ENCODE measurements at regions not wholly inside any gene's neighbourhood (a gene's known extent, or its start where the extent isn't known, plus 50 kb on each side); places are given as distances from the start of the nearest gene placed in this dataset.

- no peaks in the 10 kb centered on the region for H3K36me3 ChIP-seq (replicated peaks; ENCODE audit: low read depth, low read length)
- no peak overlapping the region for H3K27ac ChIP-seq (ENCODE audit: low read length)
- no peak overlapping the region for H3K4me2 ChIP-seq (ENCODE audit: low read length)
- no peak overlapping the region for H3K9ac ChIP-seq (ENCODE audit: low read length)
- H3K79me2 ChIP-seq (ENCODE audit: low read length): no peaks in the 10 kb centered on the region
- H2AFZ ChIP-seq (ENCODE audit: low read depth, low read length): no peak overlapping the region
- H3K4me1 ChIP-seq (ENCODE audit: low read length): no peaks in the 10 kb centered on the region
- no peak overlapping the region for H3K4me3 ChIP-seq (ENCODE audit: low read length)
- no peaks in the 10 kb centered on the region for H4K20me1 ChIP-seq (ENCODE audit: insufficient read depth, low read length)
- no peaks in the 10 kb centered on the region for H3K27me3 ChIP-seq (ENCODE audit: low read depth, low read length)
- H3K9me3 ChIP-seq (ENCODE audit: insufficient read depth, low read length): no peaks in the 10 kb centered on the region
- no peak for TF ChIP-seq CTCF (IDR thresholded peaks at IDR 0.05; ENCODE audit: low read depth, low read length)
- TF ChIP-seq EZH2phosphoT487 (IDR thresholded peaks at IDR 0.05; ENCODE audit: low read depth): no peak
Observed at GRCh38 chr21:16829532-16829931, 683.3 kb upstream of the CXADR start.

DNA sequence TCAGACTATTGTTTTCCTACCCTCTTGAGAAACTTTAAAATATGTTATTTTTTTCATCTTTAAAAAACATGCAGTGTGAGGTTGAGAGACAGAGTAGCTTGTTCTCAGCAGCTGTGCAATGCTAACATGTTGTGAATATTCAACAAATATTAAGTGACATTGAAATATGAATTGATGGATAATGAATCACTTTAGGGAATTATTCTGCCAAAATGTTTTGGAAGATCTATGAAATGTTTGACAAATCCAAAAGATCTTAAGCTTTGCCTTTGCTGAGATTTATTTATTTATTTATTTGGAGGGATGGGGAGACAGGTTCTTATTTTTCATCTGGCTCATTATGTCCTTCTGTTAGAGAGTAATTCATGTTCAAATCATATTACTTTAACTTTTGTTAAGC lies 680.1 kb upstream of the CXADR start:
- TF ChIP-seq EZH2phosphoT487 (IDR thresholded peaks at IDR 0.05; ENCODE audit: low read depth) (no peak), CTCF (IDR thresholded peaks at IDR 0.05; ENCODE audit: low read depth, low read length) (no peak)
- Histone ChIP-seq H3K79me2 (ENCODE audit: low read length) (no peaks in the 10 kb centered on the region), H3K4me1 (ENCODE audit: low read length) (no peaks in the 10 kb centered on the region), H3K4me2 (ENCODE audit: low read length) (no peak overlapping the region), H3K4me3 (ENCODE audit: low read length) (no peak overlapping the region), H4K20me1 (ENCODE audit: insufficient read depth, low read length) (no peaks in the 10 kb centered on the region), H3K27ac (ENCODE audit: low read length) (no peak overlapping the region), H3K36me3 (replicated peaks; ENCODE audit: low read depth, low read length) (no peaks in the 10 kb centered on the region), H3K9me3 (ENCODE audit: insufficient read depth, low read length) (no peaks in the 10 kb centered on the region), H3K9ac (ENCODE audit: low read length) (no peak overlapping the region), H2AFZ (ENCODE audit: low read depth, low read length) (no peak overlapping the region), H3K27me3 (ENCODE audit: low read depth, low read length) (no peaks in the 10 kb centered on the region)

GRCh38 chr21:16834791-16835190 lies 678.1 kb upstream of the CXADR start:
- H3K36me3 ChIP-seq (replicated peaks; ENCODE audit: low read depth, low read length): no peaks in the 10 kb centered on the region
- H3K79me2 ChIP-seq (ENCODE audit: low read length): no peaks in the 10 kb centered on the region
- H4K20me1 ChIP-seq (ENCODE audit: insufficient read depth, low read length): no peaks in the 10 kb centered on the region
- TF ChIP-seq CTCF (IDR thresholded peaks at IDR 0.05; ENCODE audit: low read depth, low read length) (no peak), EZH2phosphoT487 (IDR thresholded peaks at IDR 0.05; ENCODE audit: low read depth) (no peak)
- H2AFZ ChIP-seq (ENCODE audit: low read depth, low read length): no peak overlapping the region
- no peak overlapping the region for H3K4me2 ChIP-seq (ENCODE audit: low read length)
- no peak overlapping the region for H3K9ac ChIP-seq (ENCODE audit: low read length)
- H3K4me1 ChIP-seq (ENCODE audit: low read length): peaks cover 17% of the 10 kb centered on the region
- H3K27ac ChIP-seq (ENCODE audit: low read length): no peak overlapping the region
- no peaks in the 10 kb centered on the region for H3K27me3 ChIP-seq (ENCODE audit: low read depth, low read length)
- no peak overlapping the region for H3K4me3 ChIP-seq (ENCODE audit: low read length)
- no peaks in the 10 kb centered on the region for H3K9me3 ChIP-seq (ENCODE audit: insufficient read depth, low read length)

DNA sequence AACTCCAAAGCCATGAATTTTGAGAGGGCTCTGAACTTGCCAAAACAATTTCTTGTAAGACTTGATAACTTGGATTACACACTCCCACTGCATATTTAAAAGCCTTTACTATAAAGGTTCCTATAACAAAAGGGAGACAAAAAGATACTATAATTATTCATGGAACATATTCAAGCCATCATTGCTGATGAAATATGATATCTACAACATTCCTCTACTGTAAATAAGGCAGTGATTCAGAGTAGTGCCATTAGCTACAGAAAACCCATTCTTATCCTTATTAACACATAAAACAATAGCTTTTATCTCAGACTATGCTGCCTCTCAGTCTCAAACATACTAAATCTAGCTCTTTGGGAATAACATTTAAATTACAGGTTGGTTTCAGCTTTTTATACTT lies 675.5 kb upstream of the CXADR start:
- H3K4me1 ChIP-seq (ENCODE audit: low read length): peaks cover 23% of the 10 kb centered on the region
- no peak overlapping the region for H3K4me3 ChIP-seq (ENCODE audit: low read length)
- H3K27ac ChIP-seq (ENCODE audit: low read length): no peak overlapping the region
- TF ChIP-seq EZH2phosphoT487 (IDR thresholded peaks at IDR 0.05; ENCODE audit: low read depth): no peak
- TF ChIP-seq CTCF (IDR thresholded peaks at IDR 0.05; ENCODE audit: low read depth, low read length): no peak
- H4K20me1 ChIP-seq (ENCODE audit: insufficient read depth, low read length): no peaks in the 10 kb centered on the region
- no peaks in the 10 kb centered on the region for H3K36me3 ChIP-seq (replicated peaks; ENCODE audit: low read depth, low read length)
- no peaks in the 10 kb centered on the region for H3K27me3 ChIP-seq (ENCODE audit: low read depth, low read length)
- H3K9ac ChIP-seq (ENCODE audit: low read length): no peak overlapping the region
- H3K4me2 ChIP-seq (ENCODE audit: low read length): no peak overlapping the region
- H3K79me2 ChIP-seq (ENCODE audit: low read length): no peaks in the 10 kb centered on the region
- no peaks in the 10 kb centered on the region for H3K9me3 ChIP-seq (ENCODE audit: insufficient read depth, low read length)
- H2AFZ ChIP-seq (ENCODE audit: low read depth, low read length): no peak overlapping the region
